SK-N-SH (cell line): ENCODE measurements at regions not wholly inside any gene's neighbourhood (a gene's known extent, or its start where the extent isn't known, plus 50 kb on each side); places are given as distances from the start of the nearest gene placed in this dataset.

Experiments
- CTCF ChIA-PET: fragments of 300-600, 350-600 bp; formaldehyde crosslinking; extraction: SDS; loops from one replicate; lab custom pipeline; 2021; lab: Yijun Ruan, JAX
- POLR2A ChIA-PET: fragments of 350-600 bp; sonication (Branson Sonifier 250); formaldehyde crosslinking; extraction: SDS; loops from one replicate; lab custom pipeline; 2020; ENCODE audit warnings: antibody characterized with exemption, inconsistent platforms; lab: Yijun Ruan, JAX
- DNase-seq: peaks from one replicate; pipeline ENCODE4 v3.0.0; 2012
- H2AFZ ChIP-seq: fragments of 200-600 bp; sonication (generic); 2 replicates; pipeline ENCODE4 v1.8.1; 2016; ENCODE audit warnings: antibody characterized with exemption, mild to moderate bottlenecking, low read depth
- H3F3A ChIP-seq: fragments of 200-600 bp; sonication (generic); replicated peaks from 2 replicates; pipeline ENCODE3; 2016; ENCODE audit warnings: antibody characterized with exemption, mild to moderate bottlenecking; ENCODE audit not compliant: insufficient read depth
- H3K27ac ChIP-seq, 2 experiments: fragments of 200-500 bp in 1 of 2; fragments of 200-600 bp in 1 of 2; sonication (Bioruptor generic) in 1 of 2; sonication (generic), shearing (Covaris generic) in 1 of 2; 2 replicates each; pipeline versions ENCODE4 v1.5.1 to v1.6.1; 2014 to 2016; ENCODE audit warnings: low read depth in 2 of 2, inconsistent platforms in 1 of 2, low read length in 1 of 2, mild to moderate bottlenecking in 1 of 2, mixed read lengths in 1 of 2
- H3K27me3 ChIP-seq: fragments of 200-600 bp; sonication (generic), shearing (Covaris generic); 2 replicates; pipeline ENCODE4 v1.6.1; 2016; ENCODE audit warnings: mixed run types; ENCODE audit not compliant: insufficient read depth
- H3K36me3 ChIP-seq, 2 experiments: fragments of 200-500 bp in 1 of 2; fragments of 200-600 bp in 1 of 2; sonication (Bioruptor generic) in 1 of 2; sonication (generic) in 1 of 2; replicated peaks in 1 of 2; 2 replicates each; pipeline versions ENCODE3 to v1.5.1; 2014 to 2016; ENCODE audit warnings: low read length in 1 of 2, mild to moderate bottlenecking in 1 of 2; ENCODE audit not compliant: insufficient read depth in 2 of 2, control insufficient read depth in 1 of 2
- H3K4me1 ChIP-seq, 2 experiments: fragments of 200-500 bp in 1 of 2; fragments of 200-600 bp in 1 of 2; sonication (Bioruptor generic) in 1 of 2; sonication (generic), shearing (Covaris generic) in 1 of 2; 2 replicates each; pipeline versions ENCODE4 v1.5.1 to v1.6.1; 2014 to 2016; ENCODE audit warnings: low read depth in 1 of 2, low read length in 1 of 2, mixed run types in 1 of 2; ENCODE audit not compliant: insufficient read depth in 2 of 2, control insufficient read depth in 1 of 2
- H3K4me2 ChIP-seq: fragments of 200-600 bp; sonication (generic), shearing (Covaris generic); 2 replicates; pipeline ENCODE4 v1.6.1; 2017; ENCODE audit warnings: mixed run types
- H3K4me3 ChIP-seq, 2 experiments: fragments of 200-500 bp in 1 of 2; fragments of 200-600 bp in 1 of 2; sonication (Bioruptor generic) in 1 of 2; sonication (generic), shearing (Covaris generic) in 1 of 2; 2 replicates each; pipeline versions ENCODE4 v1.5.1 to v1.8.1; 2014 to 2016; ENCODE audit warnings: low read depth in 2 of 2, inconsistent platforms in 1 of 2, low read length in 1 of 2, mild to moderate bottlenecking in 1 of 2, mixed read lengths in 1 of 2, moderate library complexity in 1 of 2
- H3K79me2 ChIP-seq: fragments of 200-600 bp; sonication (generic); 2 replicates; pipeline ENCODE4 v1.8.1; 2017; ENCODE audit warnings: mild to moderate bottlenecking; ENCODE audit not compliant: insufficient read depth
- H3K9ac ChIP-seq: fragments of 200-600 bp; sonication (generic); 2 replicates; pipeline ENCODE4 v1.6.1; 2017; ENCODE audit warnings: mixed run types
- H3K9me2 ChIP-seq: fragments of 200-600 bp; sonication (generic); 2 replicates; pipeline ENCODE4 v1.6.1; 2017; ENCODE audit warnings: mixed run types
- H3K9me3 ChIP-seq: fragments of 200-600 bp; sonication (generic); 2 replicates; pipeline ENCODE4 v1.6.1; 2017; ENCODE audit warnings: mixed run types, mild to moderate bottlenecking, moderate library complexity
- H4K20me1 ChIP-seq: fragments of 200-600 bp; sonication (generic); 2 replicates; pipeline ENCODE4 v1.6.1; 2017; ENCODE audit warnings: mild to moderate bottlenecking, mixed run types; ENCODE audit not compliant: insufficient read depth
- CTCF ChIP-seq: fragments of 200-600 bp; sonication (generic); IDR thresholded peaks from 2 replicates; pipeline ENCODE4 v1.6.1; 2017; ENCODE audit warnings: antibody characterized with exemption, mild to moderate bottlenecking, moderate library complexity
- EP300 ChIP-seq, 2 experiments: IDR thresholded peaks; 2 replicates each; pipeline versions ENCODE4 v1.4.0 to v1.6.1; 2012; ENCODE audit warnings: borderline replicate concordance in 1 of 2, low read depth in 1 of 2, low read length in 1 of 2
- FOSL2 ChIP-seq: IDR thresholded peaks from 2 replicates; pipeline ENCODE4 v1.4.0; 2012; ENCODE audit warnings: low read depth, mild to moderate bottlenecking, moderate library complexity, borderline replicate concordance
- FOXM1 ChIP-seq: IDR thresholded peaks from 2 replicates; pipeline ENCODE4 v1.4.0; 2012; ENCODE audit warnings: low read depth, mild to moderate bottlenecking
- GABPA ChIP-seq: IDR thresholded peaks from 2 replicates; pipeline ENCODE4 v1.4.0; 2012; ENCODE audit warnings: low read depth, mild to moderate bottlenecking
- GATA2 ChIP-seq: sonication (generic); formaldehyde crosslinking; IDR thresholded peaks from 2 replicates; pipeline ENCODE4 v1.5.0; 2020; ENCODE audit warnings: mild to moderate bottlenecking, missing genetic modification reagents
- JUND ChIP-seq: IDR thresholded peaks from 2 replicates; pipeline ENCODE4 v1.4.0; 2012
- MXI1 ChIP-seq: IDR thresholded peaks from 2 replicates; pipeline ENCODE4 v1.6.1; 2012; ENCODE audit warnings: mild to moderate bottlenecking, low read depth, low read length, improper control_type of control experiment
- RCOR1 ChIP-seq: fragments of 150-350 bp; IDR thresholded peaks from 2 replicates; pipeline ENCODE4 v1.6.1; 2017; ENCODE audit warnings: antibody characterized with exemption, low read length
- RFX5 ChIP-seq: IDR thresholded peaks from 2 replicates; pipeline ENCODE4 v1.6.1; 2012; ENCODE audit warnings: mild to moderate bottlenecking, improper control_type of control experiment, low read length
- TCF12 ChIP-seq: IDR thresholded peaks from 2 replicates; pipeline ENCODE4 v1.4.0; 2012
- ZBTB33 ChIP-seq: IDR thresholded peaks from 2 replicates; pipeline ENCODE4 v1.4.0; 2012; ENCODE audit warnings: low read depth, borderline replicate concordance
- WGBS: methylation state at CpG from one replicate; pipeline ENCODE4 v1.1.6; 2017; ENCODE audit warnings: low lambda C conversion rate; 5-methylcytosine and 5-hydroxymethylcytosine counted together
- TF ChIP-seq, protein P1 (sequence below): IDR thresholded peaks from 2 replicates; pipeline ENCODE4 v1.6.1; 2012; ENCODE audit warnings: mild to moderate bottlenecking, low read depth, low read length, moderate library complexity

DNA sequence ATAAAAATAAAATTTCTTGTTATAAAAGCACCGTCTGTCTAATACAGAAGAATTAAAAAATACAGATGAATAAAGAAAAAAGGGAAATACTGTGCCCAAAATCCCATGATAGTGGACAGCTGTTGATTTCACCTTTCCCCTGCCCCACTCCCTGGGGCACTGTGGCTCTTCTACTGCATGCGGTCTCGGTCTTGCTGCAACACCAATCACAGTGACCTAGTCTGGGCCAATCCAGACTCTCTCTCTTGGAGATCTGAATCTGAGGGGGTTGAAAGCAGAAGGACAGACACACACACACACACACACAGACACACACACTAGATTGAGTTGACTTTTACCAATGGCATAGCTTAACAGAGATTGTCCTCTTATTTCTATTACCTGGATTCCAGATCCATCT lies 70.5 kb upstream of the FYN start:
- POLR2A ChIA-PET: no interaction called here
- Histone ChIP-seq H3K4me2 (no peak overlapping the region), H3K9me3 (peaks cover 2% of the 10 kb centered on the region; the same call in 1 of the 2 replicates), H3K4me3 (no peak overlapping the region), H3K9ac (no peak overlapping the region), H3K27me3 (no peaks in the 10 kb centered on the region), H2AFZ (no peak overlapping the region), H3K36me3 (no peaks in the 10 kb centered on the region), H3K79me2 (no peaks in the 10 kb centered on the region), H4K20me1 (no peaks in the 10 kb centered on the region), H3K9me2 (no peaks in the 10 kb centered on the region), H3K4me1 (no peaks in the 10 kb centered on the region; a peak in 1 of 4 replicates), H3F3A (peaks cover 5% of the 10 kb centered on the region), H3K27ac (no peak overlapping the region)
- no peak for DNase-seq
- CTCF ChIA-PET: interaction anchor here (1.1 kb wide), 1 partner anchor 20 kb away, joined by 3 read pairs; no protein-coding TSS in a partner anchor
- TF ChIP-seq EP300 (IDR thresholded peaks at IDR 0.05; ENCODE audit: borderline replicate concordance in 1 of 2, low read depth in 1 of 2, low read length in 1 of 2) (no peak), ZBTB33 (no peak), FOSL2 (no peak), FOXM1 (no peak)
- WGBS: 83% methylated on average over 3 of the region's 3 CpGs

- DNase-seq: no peak
- H3K27me3 ChIP-seq: no peaks in the 10 kb centered on the region
- POLR2A ChIA-PET: no interaction called here
- CTCF ChIA-PET: interaction anchor here (1.1 kb wide), 1 partner anchor 19 kb away, joined by 3 read pairs; no protein-coding TSS in a partner anchor
- no peaks in the 10 kb centered on the region for H3K36me3 ChIP-seq
- H3K9me2 ChIP-seq: no peaks in the 10 kb centered on the region
- no peaks in the 10 kb centered on the region for H3K79me2 ChIP-seq
- peaks cover 2% of the 10 kb centered on the region; the same call in 1 of the 2 replicates for H3K9me3 ChIP-seq
- H3K27ac ChIP-seq: no peak overlapping the region
- no peak overlapping the region for H2AFZ ChIP-seq
- no peak overlapping the region for H3K4me2 ChIP-seq
- no peak overlapping the region for H3K9ac ChIP-seq
- TF ChIP-seq MXI1 (no peak), GATA2 (CRISPR knock-in tag) (no peak), JUND (no peak), TCF12 (no peak), RCOR1 (no peak), GABPA (no peak), RFX5 (no peak), CTCF (no peak)
- TF ChIP-seq, protein P1, sequence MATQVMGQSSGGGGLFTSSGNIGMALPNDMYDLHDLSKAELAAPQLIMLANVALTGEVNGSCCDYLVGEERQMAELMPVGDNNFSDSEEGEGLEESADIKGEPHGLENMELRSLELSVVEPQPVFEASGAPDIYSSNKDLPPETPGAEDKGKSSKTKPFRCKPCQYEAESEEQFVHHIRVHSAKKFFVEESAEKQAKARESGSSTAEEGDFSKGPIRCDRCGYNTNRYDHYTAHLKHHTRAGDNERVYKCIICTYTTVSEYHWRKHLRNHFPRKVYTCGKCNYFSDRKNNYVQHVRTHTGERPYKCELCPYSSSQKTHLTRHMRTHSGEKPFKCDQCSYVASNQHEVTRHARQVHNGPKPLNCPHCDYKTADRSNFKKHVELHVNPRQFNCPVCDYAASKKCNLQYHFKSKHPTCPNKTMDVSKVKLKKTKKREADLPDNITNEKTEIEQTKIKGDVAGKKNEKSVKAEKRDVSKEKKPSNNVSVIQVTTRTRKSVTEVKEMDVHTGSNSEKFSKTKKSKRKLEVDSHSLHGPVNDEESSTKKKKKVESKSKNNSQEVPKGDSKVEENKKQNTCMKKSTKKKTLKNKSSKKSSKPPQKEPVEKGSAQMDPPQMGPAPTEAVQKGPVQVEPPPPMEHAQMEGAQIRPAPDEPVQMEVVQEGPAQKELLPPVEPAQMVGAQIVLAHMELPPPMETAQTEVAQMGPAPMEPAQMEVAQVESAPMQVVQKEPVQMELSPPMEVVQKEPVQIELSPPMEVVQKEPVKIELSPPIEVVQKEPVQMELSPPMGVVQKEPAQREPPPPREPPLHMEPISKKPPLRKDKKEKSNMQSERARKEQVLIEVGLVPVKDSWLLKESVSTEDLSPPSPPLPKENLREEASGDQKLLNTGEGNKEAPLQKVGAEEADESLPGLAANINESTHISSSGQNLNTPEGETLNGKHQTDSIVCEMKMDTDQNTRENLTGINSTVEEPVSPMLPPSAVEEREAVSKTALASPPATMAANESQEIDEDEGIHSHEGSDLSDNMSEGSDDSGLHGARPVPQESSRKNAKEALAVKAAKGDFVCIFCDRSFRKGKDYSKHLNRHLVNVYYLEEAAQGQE: no peak
- H3K4me3 ChIP-seq: no peak overlapping the region
- no peaks in the 10 kb centered on the region for H4K20me1 ChIP-seq
- H3F3A ChIP-seq: no peaks in the 10 kb centered on the region
- no peaks in the 10 kb centered on the region; a peak in 1 of 4 replicates for H3K4me1 ChIP-seq
- 51% methylated on average over 2 of the region's 2 CpGs for WGBS
Measured at GRCh38 chr6:111944541-111944940, 71.3 kb upstream of the FYN start.
